ENCODE measurements at regions not wholly inside any gene's neighbourhood (a gene's known extent, or its start where the extent isn't known, plus 50 kb on each side); places are given as distances from the start of the nearest gene placed in this dataset.
"Not testable (repeated sequence)": the region's sequence is repeated elsewhere in the genome, so short reads cannot be mapped to it uniquely, and the experiment has no call there.

GRCh38 chr7:22066522-22066921 lies 120.8 kb upstream of the CDCA7L start:
- Histone ChIP-seq H3K27me3 (replicated peaks) (no peaks in the 10 kb centered on the region; the same call in 1 of the 2 replicates), H3K4me1 (replicated peaks) (no peaks in the 10 kb centered on the region), H3K4me3 (no peak overlapping the region), H3K9me3 (replicated peaks) (no peaks in the 10 kb centered on the region), H3K27ac (no peak overlapping the region), H3K36me3 (no peaks in the 10 kb centered on the region)
- DNase-seq (ENCODE audit: low read depth in 1 of 2, low spot score in 2 of 2): no peak

- no peak for DNase-seq (ENCODE audit: low read depth in 1 of 2, low spot score in 2 of 2)
- Histone ChIP-seq H3K36me3 (no peaks in the 10 kb centered on the region), H3K27me3 (replicated peaks) (no peaks in the 10 kb centered on the region; the same call in 1 of the 2 replicates), H3K4me1 (replicated peaks) (no peaks in the 10 kb centered on the region), H3K27ac (no peak overlapping the region), H3K4me3 (no peak overlapping the region), H3K9me3 (replicated peaks) (no peaks in the 10 kb centered on the region)
Measured at GRCh38 chr7:22064816-22065215, 119.1 kb upstream of the CDCA7L start.

- H3K27me3 ChIP-seq (replicated peaks): no peaks in the 10 kb centered on the region; the same call in 1 of the 2 replicates
- no peaks in the 10 kb centered on the region for H3K36me3 ChIP-seq
- no peak for DNase-seq (ENCODE audit: low read depth in 1 of 2, low spot score in 2 of 2)
- H3K9me3 ChIP-seq (replicated peaks): no peaks in the 10 kb centered on the region
- no peak overlapping the region for H3K4me3 ChIP-seq
- no peak overlapping the region for H3K27ac ChIP-seq
- no peaks in the 10 kb centered on the region for H3K4me1 ChIP-seq (replicated peaks)
Measured at GRCh38 chr7:22061775-22062174, 116.1 kb upstream of the CDCA7L start.

DNA sequence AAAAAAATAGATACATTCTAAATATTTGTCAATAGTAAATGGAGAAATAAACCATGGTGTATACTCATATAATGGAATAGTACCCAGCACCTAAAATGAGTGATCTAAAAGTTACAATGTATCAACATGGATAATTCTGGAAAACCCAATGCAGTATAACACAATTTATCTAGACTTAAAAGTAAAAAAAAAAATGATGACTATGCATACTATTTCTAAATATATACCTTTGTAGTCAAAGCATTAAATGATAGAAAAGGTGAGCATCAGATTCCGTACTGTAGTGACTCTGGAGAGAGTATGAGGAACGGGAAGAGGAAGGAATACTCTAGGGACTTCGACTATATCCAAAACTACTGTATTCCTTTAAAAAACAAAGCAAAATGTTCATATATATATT lies 115.2 kb upstream of the CDCA7L start:
- H3K27ac ChIP-seq: no peak overlapping the region
- no peaks in the 10 kb centered on the region for H3K36me3 ChIP-seq
- H3K27me3 ChIP-seq (replicated peaks): no peaks in the 10 kb centered on the region; the same call in 1 of the 2 replicates
- no peak overlapping the region for H3K4me3 ChIP-seq
- no peak for DNase-seq (ENCODE audit: low read depth in 1 of 2, low spot score in 2 of 2)
- H3K4me1 ChIP-seq (replicated peaks): no peaks in the 10 kb centered on the region
- no peaks in the 10 kb centered on the region for H3K9me3 ChIP-seq (replicated peaks)

- Histone ChIP-seq H3K27ac (no peak overlapping the region), H3K36me3 (no peaks in the 10 kb centered on the region), H3K4me1 (replicated peaks) (no peaks in the 10 kb centered on the region), H3K4me3 (no peak overlapping the region), H3K27me3 (replicated peaks) (no peaks in the 10 kb centered on the region; the same call in 1 of the 2 replicates), H3K9me3 (replicated peaks) (no peaks in the 10 kb centered on the region)
- no peak for DNase-seq (ENCODE audit: low read depth in 1 of 2, low spot score in 2 of 2)
Measured at GRCh38 chr7:22060197-22060596, 114.5 kb upstream of the CDCA7L start.

GRCh38 chr7:22055226-22055625 lies 109.5 kb upstream of the CDCA7L start:
- no peak for DNase-seq (ENCODE audit: low read depth in 1 of 2, low spot score in 2 of 2)
- Histone ChIP-seq H3K27ac (no peak overlapping the region), H3K36me3 (no peaks in the 10 kb centered on the region), H3K9me3 (replicated peaks) (no peaks in the 10 kb centered on the region), H3K27me3 (replicated peaks) (no peaks in the 10 kb centered on the region; the same call in 1 of the 2 replicates), H3K4me1 (replicated peaks) (no peaks in the 10 kb centered on the region), H3K4me3 (no peak overlapping the region)

- no peaks in the 10 kb centered on the region for H3K9me3 ChIP-seq (replicated peaks)
- H3K4me3 ChIP-seq: no peak overlapping the region
- no peak overlapping the region for H3K27ac ChIP-seq
- no peaks in the 10 kb centered on the region; the same call in 1 of the 2 replicates for H3K27me3 ChIP-seq (replicated peaks)
- H3K36me3 ChIP-seq: no peaks in the 10 kb centered on the region
- no peak for DNase-seq (ENCODE audit: low read depth in 1 of 2, low spot score in 2 of 2)
- H3K4me1 ChIP-seq (replicated peaks): no peaks in the 10 kb centered on the region
Measured at GRCh38 chr7:22052674-22053365, 107.1 kb upstream of the CDCA7L start.

GRCh38 chr7:22051886-22052673 lies 106.4 kb upstream of the CDCA7L start:
- Histone ChIP-seq H3K36me3 (no peaks in the 10 kb centered on the region), H3K4me3 (no peak overlapping the region), H3K27me3 (replicated peaks) (no peaks in the 10 kb centered on the region; the same call in 1 of the 2 replicates), H3K27ac (no peak overlapping the region), H3K9me3 (replicated peaks) (no peaks in the 10 kb centered on the region), H3K4me1 (replicated peaks) (no peaks in the 10 kb centered on the region)
- no peak for DNase-seq (ENCODE audit: low read depth in 1 of 2, low spot score in 2 of 2)

DNA sequence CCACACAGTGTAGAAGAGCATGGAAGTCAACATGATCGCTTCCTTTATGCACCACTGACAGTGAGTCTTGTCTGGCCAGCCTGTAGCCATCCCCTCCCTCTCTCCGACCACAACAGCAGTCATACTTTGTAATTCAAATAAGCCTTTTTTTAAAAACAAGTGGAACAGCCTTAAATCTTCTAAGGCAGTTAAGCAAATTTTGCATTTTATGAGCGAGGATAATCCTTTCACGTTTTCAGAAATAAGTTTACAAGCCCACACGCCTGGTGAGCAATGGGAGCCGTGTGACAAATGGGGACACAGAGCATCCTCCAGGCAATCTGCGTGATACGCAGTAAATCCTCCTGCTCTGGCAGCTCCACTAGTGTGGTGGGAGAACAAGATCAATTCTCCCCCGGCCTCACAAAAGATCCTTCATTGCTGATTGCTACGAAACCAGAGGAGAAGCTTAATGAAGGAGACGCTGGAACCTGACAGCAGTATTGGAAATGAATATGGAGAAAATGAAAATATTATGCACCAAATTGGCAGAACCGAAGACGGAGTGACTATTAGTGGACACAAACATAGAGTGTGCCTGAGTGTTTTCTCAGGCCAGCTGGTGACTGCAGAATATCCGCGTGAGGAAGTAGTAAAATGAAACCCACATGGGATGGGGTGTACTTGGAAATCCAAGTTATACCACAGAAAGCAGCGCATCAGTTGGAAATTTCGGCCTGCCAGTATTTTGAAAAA lies 104.2 kb upstream of the CDCA7L start:
- Histone ChIP-seq H3K4me1 (replicated peaks) (no peaks in the 10 kb centered on the region), H3K27ac (no peak overlapping the region), H3K9me3 (replicated peaks) (no peaks in the 10 kb centered on the region), H3K27me3 (replicated peaks) (no peaks in the 10 kb centered on the region; the same call in 1 of the 2 replicates), H3K36me3 (no peaks in the 10 kb centered on the region), H3K4me3 (no peak overlapping the region)
- DNase-seq (ENCODE audit: low read depth in 1 of 2, low spot score in 2 of 2): no peak

GRCh38 chr7:22043367-22043766 lies 97.7 kb upstream of the CDCA7L start:
- Histone ChIP-seq H3K36me3 (no peaks in the 10 kb centered on the region), H3K9me3 (replicated peaks) (no peaks in the 10 kb centered on the region), H3K27me3 (replicated peaks) (0 out of 2 replicates have a peak, but pooled peaks cover 4% of the 10 kb centered on the region), H3K4me1 (replicated peaks) (no peaks in the 10 kb centered on the region), H3K4me3 (no peak overlapping the region), H3K27ac (no peak overlapping the region)
- DNase-seq (ENCODE audit: low read depth in 1 of 2, low spot score in 2 of 2): no peak

DNA sequence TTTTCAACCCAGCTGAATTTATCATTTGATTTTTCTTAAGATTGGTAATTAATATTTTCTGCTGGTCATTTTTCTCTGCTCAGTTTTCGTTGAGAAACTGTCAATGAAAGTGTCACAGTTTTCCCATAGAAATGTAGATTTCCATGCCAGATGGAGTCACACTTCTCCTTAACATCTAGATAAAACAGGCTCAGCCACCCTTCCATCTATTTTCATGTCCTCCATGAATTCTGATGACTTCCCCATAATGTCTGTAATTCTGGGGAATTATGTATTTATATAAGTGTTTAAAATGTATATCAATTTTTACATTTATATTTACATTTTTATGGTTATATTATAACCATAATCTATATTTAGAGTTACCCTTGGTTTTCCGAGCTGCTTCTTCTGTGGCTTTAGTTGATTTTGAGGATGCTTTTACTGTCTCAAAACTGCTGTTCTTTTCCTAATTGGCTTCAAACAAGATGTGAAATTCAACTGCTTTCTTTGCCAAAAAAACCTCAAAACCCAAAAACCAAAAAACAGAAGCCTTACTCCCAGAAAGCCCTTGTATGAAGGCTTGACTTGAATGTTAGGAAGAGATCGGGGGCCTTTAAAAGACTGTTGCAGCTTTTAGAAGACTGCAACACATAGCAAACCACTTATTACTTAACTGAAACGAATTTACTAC lies 95.4 kb upstream of the CDCA7L start:
- H3K27ac ChIP-seq: no peak overlapping the region
- no peak overlapping the region for H3K4me3 ChIP-seq
- H3K36me3 ChIP-seq: no peaks in the 10 kb centered on the region
- 0 out of 2 replicates have a peak, but pooled peaks cover 4% of the 10 kb centered on the region for H3K27me3 ChIP-seq (replicated peaks)
- no peaks in the 10 kb centered on the region for H3K9me3 ChIP-seq (replicated peaks)
- DNase-seq (ENCODE audit: low read depth in 1 of 2, low spot score in 2 of 2): no peak
- no peaks in the 10 kb centered on the region for H3K4me1 ChIP-seq (replicated peaks)

DNA sequence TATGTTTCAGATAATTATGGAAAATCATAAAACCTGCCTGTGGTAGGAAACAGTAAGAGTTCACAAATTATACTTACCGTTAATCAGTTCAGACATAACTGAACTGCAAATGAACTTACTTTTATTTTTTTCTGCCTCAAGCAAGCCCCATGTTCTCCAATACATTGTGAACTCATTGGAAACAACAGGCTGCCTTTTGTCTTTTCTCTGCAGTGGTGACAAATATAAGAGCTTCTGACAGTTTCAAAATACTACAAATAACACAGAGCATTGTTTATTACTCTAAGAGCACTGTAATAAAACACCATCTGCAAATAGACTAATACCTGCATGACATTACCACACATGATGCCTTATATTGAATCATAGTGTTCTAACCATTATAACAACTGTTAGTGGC lies 94.0 kb upstream of the CDCA7L start:
- DNase-seq (ENCODE audit: low read depth in 1 of 2, low spot score in 2 of 2): no peak
- H3K4me1 ChIP-seq (replicated peaks): no peaks in the 10 kb centered on the region

DNA sequence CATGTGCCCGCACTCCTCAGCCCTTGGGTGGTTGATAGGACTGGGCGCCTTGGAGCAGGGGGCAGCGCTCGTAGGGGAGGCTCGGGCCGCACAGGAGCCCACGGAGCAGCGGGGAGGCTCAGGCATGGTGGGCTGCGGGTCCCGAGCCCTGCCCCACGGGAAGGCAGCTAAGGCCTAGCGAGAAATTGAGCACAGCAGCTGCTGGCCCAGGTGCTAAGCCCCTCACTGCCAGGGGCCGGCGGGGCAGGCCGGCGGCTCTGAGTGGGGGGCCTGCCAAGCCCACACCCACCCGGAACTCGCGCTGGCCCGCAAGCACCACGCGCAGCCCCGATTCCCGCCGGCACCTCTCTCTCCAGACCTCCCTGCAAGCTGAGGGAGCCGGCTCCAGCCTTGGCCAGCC lies 86.7 kb upstream of the CDCA7L start:
- H3K4me1 ChIP-seq (replicated peaks); H3K36me3 ChIP-seq; DNase-seq (ENCODE audit: low read depth in 1 of 2, low spot score in 2 of 2); H3K27me3 ChIP-seq (replicated peaks); H3K9me3 ChIP-seq (replicated peaks); H3K27ac ChIP-seq; H3K4me3 ChIP-seq: not testable (repeated sequence)

More for the DNA sequence above, 94.0 kb upstream of the CDCA7L start:
- no peak overlapping the region for H3K4me3 ChIP-seq
- H3K27ac ChIP-seq: no peak overlapping the region
- no peaks in the 10 kb centered on the region for H3K9me3 ChIP-seq (replicated peaks)
- no peaks in the 10 kb centered on the region for H3K36me3 ChIP-seq
- H3K27me3 ChIP-seq (replicated peaks): 0 out of 2 replicates have a peak, but pooled peaks cover 4% of the 10 kb centered on the region

All from SJSA1 (cell line).